ENCODE measurements at regions not wholly inside any gene's neighbourhood (a gene's known extent, or its start where the extent isn't known, plus 50 kb on each side); places are given as distances from the start of the nearest gene placed in this dataset.

DNA sequence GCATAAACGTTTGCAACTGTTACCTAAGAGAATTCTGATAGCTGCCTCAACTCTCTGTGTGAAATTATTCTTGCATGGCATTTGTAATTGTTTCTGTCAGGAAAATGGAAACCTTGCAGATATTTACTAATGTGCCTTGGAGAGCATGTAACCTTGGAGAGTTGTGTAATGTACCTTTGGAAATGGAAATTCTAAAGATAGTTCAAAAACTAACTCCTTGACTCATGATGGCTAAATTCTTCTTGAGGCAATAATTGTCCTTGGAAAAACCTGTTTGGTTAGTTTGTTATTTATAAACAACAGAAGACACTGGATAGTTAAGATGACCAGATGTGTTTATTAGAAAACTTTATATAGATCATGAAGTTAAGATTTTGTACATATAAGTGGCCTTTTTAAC lies 1033.8 kb downstream of the PLA2G4A start:
- TF ChIP-seq MAFK (IDR thresholded peaks at IDR 0.05; ENCODE audit: partially characterized antibody) = no peak
- TF ChIP-seq, protein P1, sequence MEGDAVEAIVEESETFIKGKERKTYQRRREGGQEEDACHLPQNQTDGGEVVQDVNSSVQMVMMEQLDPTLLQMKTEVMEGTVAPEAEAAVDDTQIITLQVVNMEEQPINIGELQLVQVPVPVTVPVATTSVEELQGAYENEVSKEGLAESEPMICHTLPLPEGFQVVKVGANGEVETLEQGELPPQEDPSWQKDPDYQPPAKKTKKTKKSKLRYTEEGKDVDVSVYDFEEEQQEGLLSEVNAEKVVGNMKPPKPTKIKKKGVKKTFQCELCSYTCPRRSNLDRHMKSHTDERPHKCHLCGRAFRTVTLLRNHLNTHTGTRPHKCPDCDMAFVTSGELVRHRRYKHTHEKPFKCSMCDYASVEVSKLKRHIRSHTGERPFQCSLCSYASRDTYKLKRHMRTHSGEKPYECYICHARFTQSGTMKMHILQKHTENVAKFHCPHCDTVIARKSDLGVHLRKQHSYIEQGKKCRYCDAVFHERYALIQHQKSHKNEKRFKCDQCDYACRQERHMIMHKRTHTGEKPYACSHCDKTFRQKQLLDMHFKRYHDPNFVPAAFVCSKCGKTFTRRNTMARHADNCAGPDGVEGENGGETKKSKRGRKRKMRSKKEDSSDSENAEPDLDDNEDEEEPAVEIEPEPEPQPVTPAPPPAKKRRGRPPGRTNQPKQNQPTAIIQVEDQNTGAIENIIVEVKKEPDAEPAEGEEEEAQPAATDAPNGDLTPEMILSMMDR (IDR thresholded peaks at IDR 0.05) = no peak
- TF ChIP-seq JUNB (IDR thresholded peaks at IDR 0.05) = no peak

Data from A549 (cell line).